ENCODE measurements at regions not wholly inside any gene's neighbourhood (a gene's known extent, or its start where the extent isn't known, plus 50 kb on each side); places are given as distances from the start of the nearest gene placed in this dataset.

- no peak for DNase-seq
Measured at GRCh38 chr15:77557564-77557963, 75.1 kb downstream of the LINGO1 start.

GRCh38 chr15:77557144-77557543 lies 75.6 kb downstream of the LINGO1 start:
- DNase-seq = no peak

GRCh38 chr15:77556622-77557021 lies 76.1 kb downstream of the LINGO1 start:
- DNase-seq = no peak

GRCh38 chr15:77555232-77555631 lies 77.5 kb downstream of the LINGO1 start:
- no peak for DNase-seq

- DNase-seq = peak; percentile 89
Measured at GRCh38 chr15:77554306-77555080, 78.2 kb downstream of the LINGO1 start.

- no peak for DNase-seq
Measured at GRCh38 chr15:77553695-77554094, 79.0 kb downstream of the LINGO1 start.

- DNase-seq = no peak
Measured at GRCh38 chr15:77553257-77553656, 79.5 kb downstream of the LINGO1 start.

- DNase-seq = no peak
Measured at GRCh38 chr15:77552066-77552465, 80.6 kb downstream of the LINGO1 start.

- DNase-seq = no peak
Measured at GRCh38 chr15:77550301-77551251, 82.1 kb downstream of the LINGO1 start.

- DNase-seq = no peak
Measured at GRCh38 chr15:77549576-77550288, 83.0 kb downstream of the LINGO1 start.

GRCh38 chr15:77548589-77549557 lies 83.8 kb downstream of the LINGO1 start:
- no peak for DNase-seq

- no peak for DNase-seq
Measured at GRCh38 chr15:77547801-77548588, 84.7 kb downstream of the LINGO1 start.

GRCh38 chr15:77546870-77547269 lies 85.8 kb downstream of the LINGO1 start:
- DNase-seq = peak in 1 of 2 donors; percentile 20

GRCh38 chr15:77546050-77546501 lies 86.6 kb downstream of the LINGO1 start:
- no peak for DNase-seq

- no peak for DNase-seq
Measured at GRCh38 chr15:77545058-77545457, 87.7 kb downstream of the LINGO1 start.

- no peak for DNase-seq
Measured at GRCh38 chr15:77544162-77544561, 88.5 kb downstream of the LINGO1 start.

GRCh38 chr15:77543159-77543882 lies 89.4 kb downstream of the LINGO1 start:
- DNase-seq = peak; percentile 79 to 82

GRCh38 chr15:77542491-77543001 lies 90.2 kb downstream of the LINGO1 start:
- DNase-seq = no peak

GRCh38 chr15:77541421-77542181 lies 91.1 kb downstream of the LINGO1 start:
- peak; percentile 30 to 63 for DNase-seq
